ENCODE measurements at regions not wholly inside any gene's neighbourhood (a gene's known extent, or its start where the extent isn't known, plus 50 kb on each side); places are given as distances from the start of the nearest gene placed in this dataset.
"Not testable (repeated sequence)": the region's sequence is repeated elsewhere in the genome, so short reads cannot be mapped to it uniquely, and the experiment has no call there.

DNA sequence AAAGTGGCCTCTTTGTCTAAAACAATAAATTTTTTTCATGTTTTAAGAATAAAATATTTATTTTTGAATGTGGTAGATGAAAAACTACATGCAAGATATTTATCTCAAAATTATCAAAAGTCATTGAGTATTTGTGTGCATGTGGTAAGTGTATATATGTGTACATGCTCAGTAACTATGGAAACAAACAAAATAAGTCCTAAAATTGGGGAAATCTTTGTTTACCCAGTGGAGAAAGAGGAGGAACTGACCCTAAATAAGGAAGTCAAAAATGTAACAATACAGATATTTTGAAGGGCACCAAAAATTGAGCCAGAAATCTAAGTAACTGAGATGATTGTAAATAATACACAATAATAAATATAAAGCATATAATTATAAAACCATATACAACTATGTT lies 639.2 kb downstream of the MAFB start:
- Mint-ChIP-seq H3K9me3 (no peaks in the 10 kb centered on the region), H3K4me1 (no peaks in the 10 kb centered on the region), H3K27ac (no peak overlapping the region), H3K27me3 (peaks cover 9% of the 10 kb centered on the region), H3K4me3 (no peak overlapping the region), H3K36me3 (no peaks in the 10 kb centered on the region)
- ATAC-seq (ENCODE audit: low read depth) = no peak
- no peak for DNase-seq (ENCODE audit: low spot score in 2 of 2)

- no peak for DNase-seq (ENCODE audit: low spot score in 2 of 2)
- no peak for ATAC-seq (ENCODE audit: low read depth)
- H3K4me1 Mint-ChIP-seq = no peaks in the 10 kb centered on the region
- H3K27me3 Mint-ChIP-seq = peaks cover 5% of the 10 kb centered on the region
- H3K36me3 Mint-ChIP-seq = no peaks in the 10 kb centered on the region
- H3K27ac Mint-ChIP-seq = no peak overlapping the region
- H3K4me3 Mint-ChIP-seq = no peak overlapping the region
- no peaks in the 10 kb centered on the region for H3K9me3 Mint-ChIP-seq
Measured at GRCh38 chr20:40046703-40047102, 642.3 kb downstream of the MAFB start.

DNA sequence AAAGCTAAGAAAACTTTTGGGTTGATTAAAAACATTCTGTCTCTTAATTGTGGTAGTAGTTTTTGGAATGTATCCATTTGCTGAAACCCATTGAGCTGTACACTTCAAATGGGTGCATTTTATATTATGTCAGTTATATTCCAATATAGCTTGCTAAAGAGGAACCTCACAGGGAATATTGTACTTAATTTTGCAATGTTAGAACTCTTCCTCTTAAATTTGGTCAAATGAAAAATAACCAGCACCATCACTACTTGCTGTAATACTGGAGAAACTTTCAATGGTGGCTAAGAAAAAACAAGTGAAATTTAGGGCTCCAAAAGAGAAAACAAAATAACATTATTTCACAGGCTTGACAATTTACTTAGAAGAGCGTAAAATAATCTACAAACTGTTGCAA lies 651.5 kb downstream of the MAFB start:
- Mint-ChIP-seq H3K36me3 (no peaks in the 10 kb centered on the region), H3K4me3 (no peak overlapping the region), H3K9me3 (no peaks in the 10 kb centered on the region), H3K27ac (no peak overlapping the region), H3K4me1 (no peaks in the 10 kb centered on the region), H3K27me3 (peaks cover 2% of the 10 kb centered on the region)
- ATAC-seq (ENCODE audit: low read depth) (no peak), DNase-seq (ENCODE audit: low spot score in 2 of 2) (no peak)

DNA sequence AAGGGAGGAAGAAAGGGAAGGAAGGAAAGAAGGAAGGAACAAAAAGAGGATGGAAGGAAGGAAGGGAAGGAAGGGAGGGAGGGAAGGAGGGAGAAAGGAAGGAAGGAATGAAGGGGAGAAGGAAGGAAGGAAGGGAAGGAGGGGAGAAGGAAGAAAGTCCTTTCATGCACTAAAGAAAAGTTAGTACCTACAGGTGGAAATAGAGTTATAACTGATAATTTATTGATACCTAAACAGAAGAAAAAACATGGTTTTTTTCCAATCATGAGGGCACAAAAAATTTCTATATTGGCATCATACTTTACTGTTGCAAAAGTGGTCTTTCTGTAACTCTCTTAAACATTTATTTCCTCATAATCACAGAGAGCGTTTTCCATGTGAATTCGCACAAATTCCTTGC lies 659.4 kb downstream of the MAFB start:
- Mint-ChIP-seq H3K27me3 (peaks cover 12% of the 10 kb centered on the region), H3K4me1 (no peaks in the 10 kb centered on the region)

DNA sequence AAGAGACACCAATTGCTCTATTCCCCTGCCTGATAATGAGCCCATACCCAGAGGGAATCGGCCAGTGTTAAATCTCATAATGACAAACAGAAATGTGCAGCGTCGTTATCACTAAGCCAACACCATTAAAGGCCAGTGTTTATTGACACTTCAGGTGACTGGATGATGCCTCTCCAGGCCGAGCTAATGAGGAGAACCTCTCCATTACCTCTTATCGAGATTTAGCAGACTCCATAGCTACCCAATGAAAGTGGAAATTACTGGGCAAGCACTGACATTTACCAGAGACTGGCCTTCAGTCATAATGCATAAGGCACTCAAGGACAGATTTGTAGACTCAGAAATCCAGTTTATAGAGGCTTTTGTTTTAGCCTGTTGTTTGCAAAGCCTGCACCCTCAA lies 669.5 kb downstream of the MAFB start:
- Mint-ChIP-seq H3K27ac (no peak overlapping the region), H3K9me3 (no peaks in the 10 kb centered on the region), H3K27me3 (peaks cover 3% of the 10 kb centered on the region), H3K4me1 (no peaks in the 10 kb centered on the region), H3K36me3 (no peaks in the 10 kb centered on the region), H3K4me3 (no peak overlapping the region)
- ATAC-seq (ENCODE audit: low read depth) (no peak), DNase-seq (ENCODE audit: low spot score in 2 of 2) (no peak)

More for the DNA sequence above, 659.4 kb downstream of the MAFB start:
- DNase-seq (ENCODE audit: low spot score in 2 of 2) (no peak), ATAC-seq (ENCODE audit: low read depth) (no peak)
- Mint-ChIP-seq H3K4me3 (no peak overlapping the region), H3K27ac (no peak overlapping the region), H3K36me3 (no peaks in the 10 kb centered on the region), H3K9me3 (no peaks in the 10 kb centered on the region)

GRCh38 chr20:40017765-40018164 lies 671.3 kb downstream of the MAFB start:
- Mint-ChIP-seq H3K36me3 (no peaks in the 10 kb centered on the region), H3K4me3 (no peak overlapping the region), H3K9me3 (no peaks in the 10 kb centered on the region), H3K27ac (no peak overlapping the region), H3K27me3 (peaks cover 2% of the 10 kb centered on the region), H3K4me1 (no peaks in the 10 kb centered on the region)
- DNase-seq (ENCODE audit: low spot score in 2 of 2) (no peak), ATAC-seq (ENCODE audit: low read depth) (no peak)

GRCh38 chr20:40016890-40017289 lies 672.1 kb downstream of the MAFB start:
- Mint-ChIP-seq H3K9me3 (no peaks in the 10 kb centered on the region), H3K27me3 (peaks cover 4% of the 10 kb centered on the region), H3K4me1 (no peaks in the 10 kb centered on the region), H3K4me3 (no peak overlapping the region), H3K36me3 (no peaks in the 10 kb centered on the region), H3K27ac (no peak overlapping the region)
- no peak for DNase-seq (ENCODE audit: low spot score in 2 of 2)
- no peak for ATAC-seq (ENCODE audit: low read depth)

GRCh38 chr20:40016392-40016791 lies 672.6 kb downstream of the MAFB start:
- H3K27ac Mint-ChIP-seq = no peak overlapping the region
- H3K27me3 Mint-ChIP-seq = peaks cover 6% of the 10 kb centered on the region
- H3K4me1 Mint-ChIP-seq = no peaks in the 10 kb centered on the region
- DNase-seq (ENCODE audit: low spot score in 2 of 2) = no peak
- H3K4me3 Mint-ChIP-seq = no peak overlapping the region
- no peak for ATAC-seq (ENCODE audit: low read depth)
- no peaks in the 10 kb centered on the region for H3K9me3 Mint-ChIP-seq
- H3K36me3 Mint-ChIP-seq = no peaks in the 10 kb centered on the region

GRCh38 chr20:40012026-40012425 lies 677.0 kb downstream of the MAFB start:
- not testable (repeated sequence) for DNase-seq (ENCODE audit: low spot score in 2 of 2); H3K4me1 Mint-ChIP-seq; ATAC-seq (ENCODE audit: low read depth); H3K9me3 Mint-ChIP-seq; H3K4me3 Mint-ChIP-seq; H3K36me3 Mint-ChIP-seq; H3K27me3 Mint-ChIP-seq; H3K27ac Mint-ChIP-seq

- ATAC-seq (ENCODE audit: low read depth) = no peak
- no peaks in the 10 kb centered on the region for H3K36me3 Mint-ChIP-seq
Measured at GRCh38 chr20:40010483-40010882, 678.6 kb downstream of the MAFB start.

GRCh38 chr20:40009542-40009941 lies 679.5 kb downstream of the MAFB start:
- DNase-seq (ENCODE audit: low spot score in 2 of 2) (no peak), ATAC-seq (ENCODE audit: low read depth) (no peak)
- H3K27ac Mint-ChIP-seq = no peak overlapping the region
- H3K36me3 Mint-ChIP-seq = no peaks in the 10 kb centered on the region
- peaks cover 10% of the 10 kb centered on the region for H3K27me3 Mint-ChIP-seq
- no peaks in the 10 kb centered on the region for H3K9me3 Mint-ChIP-seq
- no peaks in the 10 kb centered on the region for H3K4me1 Mint-ChIP-seq
- no peak overlapping the region for H3K4me3 Mint-ChIP-seq

More at GRCh38 chr20:40010483-40010882, 678.6 kb downstream of the MAFB start:
- H3K4me1 Mint-ChIP-seq = no peaks in the 10 kb centered on the region
- peaks cover 10% of the 10 kb centered on the region for H3K27me3 Mint-ChIP-seq
- no peak overlapping the region for H3K4me3 Mint-ChIP-seq
- no peaks in the 10 kb centered on the region for H3K9me3 Mint-ChIP-seq
- H3K27ac Mint-ChIP-seq = no peak overlapping the region
- no peak for DNase-seq (ENCODE audit: low spot score in 2 of 2)

DNA sequence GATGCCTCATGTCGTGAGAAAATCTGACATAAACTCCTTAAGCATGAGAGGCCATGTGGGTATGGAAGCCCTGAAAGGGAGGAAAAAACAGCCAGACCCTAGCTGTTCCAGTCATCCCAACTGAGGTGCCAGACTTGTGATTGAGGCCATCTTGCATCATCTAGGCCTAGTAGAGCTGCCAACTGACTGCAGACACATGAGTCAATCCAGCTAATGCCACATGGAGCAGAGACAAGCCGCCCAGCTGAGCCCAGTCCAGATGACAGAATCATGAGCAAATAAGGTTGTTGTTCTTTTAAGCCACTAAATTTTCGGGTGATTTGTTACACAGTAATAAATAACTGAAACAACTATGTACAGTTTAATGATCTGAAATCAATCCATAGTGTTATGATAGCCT lies 680.9 kb downstream of the MAFB start:
- H3K4me1 Mint-ChIP-seq = no peaks in the 10 kb centered on the region
- no peak overlapping the region for H3K4me3 Mint-ChIP-seq
- ATAC-seq (ENCODE audit: low read depth) (no peak), DNase-seq (ENCODE audit: low spot score in 2 of 2) (no peak)
- H3K27ac Mint-ChIP-seq = no peak overlapping the region
- H3K9me3 Mint-ChIP-seq = no peaks in the 10 kb centered on the region
- H3K27me3 Mint-ChIP-seq = peaks cover 9% of the 10 kb centered on the region
- no peaks in the 10 kb centered on the region for H3K36me3 Mint-ChIP-seq

GRCh38 chr20:40006168-40006860 lies 682.7 kb downstream of the MAFB start:
- Mint-ChIP-seq H3K27ac (no peak overlapping the region), H3K4me3 (no peak overlapping the region), H3K27me3 (peaks cover 3% of the 10 kb centered on the region), H3K36me3 (no peaks in the 10 kb centered on the region), H3K4me1 (no peaks in the 10 kb centered on the region), H3K9me3 (no peaks in the 10 kb centered on the region)
- ATAC-seq (ENCODE audit: low read depth) (no peak), DNase-seq (ENCODE audit: low spot score in 2 of 2) (no peak)

DNA sequence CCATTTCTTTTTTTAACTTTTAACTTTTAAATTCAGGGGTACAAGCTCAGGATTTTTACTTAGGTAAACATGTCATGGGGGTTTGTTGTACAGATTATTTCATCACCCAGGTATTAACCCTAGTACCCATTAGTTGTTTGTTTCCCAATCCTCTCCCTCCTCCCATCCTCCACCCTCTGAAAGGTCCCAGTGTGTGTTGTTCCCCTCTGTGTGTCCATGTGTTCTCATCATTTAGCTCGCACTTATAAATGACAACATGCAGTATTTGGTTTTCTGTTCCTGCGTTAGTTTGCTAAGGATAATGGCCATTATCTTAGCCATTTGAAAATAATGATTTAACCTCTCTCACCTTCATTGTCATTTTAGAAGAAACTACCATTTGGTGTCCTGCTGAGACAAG lies 684.9 kb downstream of the MAFB start:
- ATAC-seq (ENCODE audit: low read depth); H3K4me3 Mint-ChIP-seq; H3K9me3 Mint-ChIP-seq; H3K36me3 Mint-ChIP-seq; H3K27ac Mint-ChIP-seq; DNase-seq (ENCODE audit: low spot score in 2 of 2); H3K4me1 Mint-ChIP-seq; H3K27me3 Mint-ChIP-seq: not testable (repeated sequence)

- no peak for ATAC-seq (ENCODE audit: low read depth)
- H3K9me3 Mint-ChIP-seq = peaks cover 9% of the 10 kb centered on the region
- peaks cover 2% of the 10 kb centered on the region for H3K36me3 Mint-ChIP-seq
- no peaks in the 10 kb centered on the region for H3K4me1 Mint-ChIP-seq
- DNase-seq (ENCODE audit: low spot score in 2 of 2) = no peak
- H3K27ac Mint-ChIP-seq = no peak overlapping the region
- peaks cover 11% of the 10 kb centered on the region for H3K27me3 Mint-ChIP-seq
- no peak overlapping the region for H3K4me3 Mint-ChIP-seq
Measured at GRCh38 chr20:39993742-39994141, 695.3 kb downstream of the MAFB start.

All from memory B cell (primary cell).